ENCODE measurements at regions not wholly inside any gene's neighbourhood (a gene's known extent, or its start where the extent isn't known, plus 50 kb on each side); places are given as distances from the start of the nearest gene placed in this dataset.
"Not testable (repeated sequence)": the region's sequence is repeated elsewhere in the genome, so short reads cannot be mapped to it uniquely, and the experiment has no call there.

DNA sequence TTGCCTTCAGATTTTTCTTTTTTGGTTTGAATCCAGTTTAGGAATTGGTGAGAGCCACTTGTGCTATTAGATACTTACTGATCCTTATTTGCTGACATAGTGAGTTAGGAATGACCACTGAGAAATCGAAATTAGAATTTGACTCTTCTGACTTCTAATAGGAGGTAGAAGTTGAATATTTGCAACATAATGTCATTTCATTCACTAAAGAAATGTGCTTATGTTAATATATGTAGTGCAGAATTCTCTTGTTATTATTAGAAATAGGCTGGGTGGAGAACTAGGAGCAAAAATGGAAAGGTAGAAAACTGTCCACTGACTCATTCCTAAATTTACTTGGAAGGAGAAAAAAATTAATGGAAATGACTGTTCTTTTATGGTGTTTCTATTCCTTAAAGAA is 538.2 kb upstream of the SGO1 start:
- in situ Hi-C loops (cut with MboI), result no loop called here
- BruUV-seq (replicated peaks), result no TSS peak
- WGBS (ENCODE audit: insufficient coverage, insufficient replicate concordance, low lambda C conversion rate, missing lambda C conversion rate), result 4% methylated on average over 1 of the region's 1 CpG
- H4K20me1 ChIP-seq (ENCODE audit: control insufficient read depth, insufficient read depth), result no peaks in the 10 kb centered on the region
- H3K9me3 ChIP-seq (replicated peaks; ENCODE audit: control insufficient read depth, insufficient read depth, low read length), result no peaks in the 10 kb centered on the region
- H3K4me2 ChIP-seq (ENCODE audit: control insufficient read depth, insufficient read depth), result no peak overlapping the region
- H3K79me2 ChIP-seq (ENCODE audit: control insufficient read depth, insufficient read depth, low read length), result no peaks in the 10 kb centered on the region
- H3K9ac ChIP-seq (ENCODE audit: control insufficient read depth, insufficient read depth, low read length), result no peak overlapping the region
- H3K4me1 ChIP-seq (ENCODE audit: control insufficient read depth, insufficient read depth, low read length), result no peaks in the 10 kb centered on the region
- ATAC-seq (no peak), DNase-seq (ENCODE audit: low read depth, low spot score) (no peak), FAIRE-seq (no peak)
- intact Hi-C loops (cut with micrococcal nuclease; ENCODE audit: unreplicated experiment), result no loop called here
- no peak overlapping the region for H3K27ac ChIP-seq (ENCODE audit: control insufficient read depth, insufficient read depth)
- H3K36me3 ChIP-seq (ENCODE audit: control insufficient read depth in 2 of 2, insufficient read depth in 2 of 2, low read length in 1 of 2), result no peaks in the 10 kb centered on the region
- H3K27me3 ChIP-seq (replicated peaks in 1 of 2; ENCODE audit: control insufficient read depth in 2 of 2, insufficient read depth in 2 of 2, low read length in 1 of 2), result no peaks in the 10 kb centered on the region
- H3K4me3 ChIP-seq, result no peak overlapping the region
- ChIA-PET RAD21 (ENCODE audit: unreplicated experiment) (no interaction called here), CTCF (no interaction called here), POLR2A (no interaction called here), SMC1A (ENCODE audit: uncharacterized antibody, unreplicated experiment) (no interaction called here)
- TF ChIP-seq WRNIP1 (IDR thresholded peaks at IDR 0.05; ENCODE audit: borderline replicate concordance, low read depth, low read length) (no peak), ESRRA (IDR thresholded peaks at IDR 0.05; ENCODE audit: low read length) (no peak), GABPA (IDR thresholded peaks at IDR 0.05; ENCODE audit: low read depth) (no peak), CEBPB (IDR thresholded peaks at IDR 0.05; ENCODE audit: borderline replicate concordance in 1 of 2, low read depth in 2 of 2, low read length in 2 of 2) (no peak)
- TF ChIP-seq, protein P1, sequence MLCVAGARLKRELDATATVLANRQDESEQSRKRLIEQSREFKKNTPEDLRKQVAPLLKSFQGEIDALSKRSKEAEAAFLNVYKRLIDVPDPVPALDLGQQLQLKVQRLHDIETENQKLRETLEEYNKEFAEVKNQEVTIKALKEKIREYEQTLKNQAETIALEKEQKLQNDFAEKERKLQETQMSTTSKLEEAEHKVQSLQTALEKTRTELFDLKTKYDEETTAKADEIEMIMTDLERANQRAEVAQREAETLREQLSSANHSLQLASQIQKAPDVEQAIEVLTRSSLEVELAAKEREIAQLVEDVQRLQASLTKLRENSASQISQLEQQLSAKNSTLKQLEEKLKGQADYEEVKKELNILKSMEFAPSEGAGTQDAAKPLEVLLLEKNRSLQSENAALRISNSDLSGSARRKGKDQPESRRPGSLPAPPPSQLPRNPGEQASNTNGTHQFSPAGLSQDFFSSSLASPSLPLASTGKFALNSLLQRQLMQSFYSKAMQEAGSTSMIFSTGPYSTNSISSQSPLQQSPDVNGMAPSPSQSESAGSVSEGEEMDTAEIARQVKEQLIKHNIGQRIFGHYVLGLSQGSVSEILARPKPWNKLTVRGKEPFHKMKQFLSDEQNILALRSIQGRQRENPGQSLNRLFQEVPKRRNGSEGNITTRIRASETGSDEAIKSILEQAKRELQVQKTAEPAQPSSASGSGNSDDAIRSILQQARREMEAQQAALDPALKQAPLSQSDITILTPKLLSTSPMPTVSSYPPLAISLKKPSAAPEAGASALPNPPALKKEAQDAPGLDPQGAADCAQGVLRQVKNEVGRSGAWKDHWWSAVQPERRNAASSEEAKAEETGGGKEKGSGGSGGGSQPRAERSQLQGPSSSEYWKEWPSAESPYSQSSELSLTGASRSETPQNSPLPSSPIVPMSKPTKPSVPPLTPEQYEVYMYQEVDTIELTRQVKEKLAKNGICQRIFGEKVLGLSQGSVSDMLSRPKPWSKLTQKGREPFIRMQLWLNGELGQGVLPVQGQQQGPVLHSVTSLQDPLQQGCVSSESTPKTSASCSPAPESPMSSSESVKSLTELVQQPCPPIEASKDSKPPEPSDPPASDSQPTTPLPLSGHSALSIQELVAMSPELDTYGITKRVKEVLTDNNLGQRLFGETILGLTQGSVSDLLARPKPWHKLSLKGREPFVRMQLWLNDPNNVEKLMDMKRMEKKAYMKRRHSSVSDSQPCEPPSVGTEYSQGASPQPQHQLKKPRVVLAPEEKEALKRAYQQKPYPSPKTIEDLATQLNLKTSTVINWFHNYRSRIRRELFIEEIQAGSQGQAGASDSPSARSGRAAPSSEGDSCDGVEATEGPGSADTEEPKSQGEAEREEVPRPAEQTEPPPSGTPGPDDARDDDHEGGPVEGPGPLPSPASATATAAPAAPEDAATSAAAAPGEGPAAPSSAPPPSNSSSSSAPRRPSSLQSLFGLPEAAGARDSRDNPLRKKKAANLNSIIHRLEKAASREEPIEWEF (IDR thresholded peaks at IDR 0.05; ENCODE audit: insufficient replicate concordance, low read depth, low read length), result no peak
- H2AFZ ChIP-seq (ENCODE audit: control insufficient read depth, low read depth, low read length), result no peak overlapping the region

DNA sequence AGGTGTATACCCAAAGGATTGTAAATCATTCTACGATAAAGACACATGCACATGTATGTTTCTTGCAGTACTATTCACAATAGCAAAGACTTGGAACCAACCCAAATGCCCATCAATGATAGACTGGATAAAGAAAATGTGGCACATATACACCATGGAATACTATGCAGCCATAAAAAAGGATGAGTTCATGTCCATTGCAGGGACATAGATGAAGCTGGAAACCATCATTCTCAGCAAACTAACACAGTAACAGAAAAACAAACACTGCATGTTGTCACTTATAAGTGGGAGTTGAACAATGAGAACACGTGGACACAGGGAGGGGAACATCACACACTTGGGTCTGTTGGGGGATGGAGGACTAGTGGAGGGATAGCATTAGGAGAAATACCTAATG is 530.4 kb upstream of the SGO1 start:
- H2AFZ ChIP-seq (ENCODE audit: control insufficient read depth, low read depth, low read length); H3K9ac ChIP-seq (ENCODE audit: control insufficient read depth, insufficient read depth, low read length); H3K36me3 ChIP-seq (ENCODE audit: control insufficient read depth in 2 of 2, insufficient read depth in 2 of 2, low read length in 1 of 2); in situ Hi-C loops (cut with MboI); RAD21 ChIA-PET (ENCODE audit: unreplicated experiment); DNase-seq (ENCODE audit: low read depth, low spot score); SMC1A ChIA-PET (ENCODE audit: uncharacterized antibody, unreplicated experiment); CTCF ChIA-PET; ATAC-seq; BruUV-seq (replicated peaks); H3K4me2 ChIP-seq (ENCODE audit: control insufficient read depth, insufficient read depth); intact Hi-C loops (cut with micrococcal nuclease; ENCODE audit: unreplicated experiment); POLR2A ChIA-PET; H3K27ac ChIP-seq (ENCODE audit: control insufficient read depth, insufficient read depth); H3K79me2 ChIP-seq (ENCODE audit: control insufficient read depth, insufficient read depth, low read length); H3K4me3 ChIP-seq; FAIRE-seq; H4K20me1 ChIP-seq (ENCODE audit: control insufficient read depth, insufficient read depth); H3K27me3 ChIP-seq (replicated peaks in 1 of 2; ENCODE audit: control insufficient read depth in 2 of 2, insufficient read depth in 2 of 2, low read length in 1 of 2); H3K9me3 ChIP-seq (replicated peaks; ENCODE audit: control insufficient read depth, insufficient read depth, low read length); H3K4me1 ChIP-seq (ENCODE audit: control insufficient read depth, insufficient read depth, low read length): not testable (repeated sequence)
- 32% methylated on average over 2 of the region's 2 CpGs for WGBS (ENCODE audit: insufficient coverage, insufficient replicate concordance, low lambda C conversion rate, missing lambda C conversion rate)
